HG03135 (cell line): ENCODE measurements at regions not wholly inside any gene's neighbourhood (a gene's known extent, or its start where the extent isn't known, plus 50 kb on each side); places are given as distances from the start of the nearest gene placed in this dataset.
"Not testable (repeated sequence)": the region's sequence is repeated elsewhere in the genome, so short reads cannot be mapped to it uniquely, and the experiment has no call there.

Experiments
- ATAC-seq: cut with Tn5 transposase; IDR thresholded peaks from one replicate; pipeline ENCODE4 v1.9.1; 2021; ENCODE audit warnings: mild to moderate bottlenecking, moderate library complexity; ENCODE audit not compliant: unreplicated experiment

DNA sequence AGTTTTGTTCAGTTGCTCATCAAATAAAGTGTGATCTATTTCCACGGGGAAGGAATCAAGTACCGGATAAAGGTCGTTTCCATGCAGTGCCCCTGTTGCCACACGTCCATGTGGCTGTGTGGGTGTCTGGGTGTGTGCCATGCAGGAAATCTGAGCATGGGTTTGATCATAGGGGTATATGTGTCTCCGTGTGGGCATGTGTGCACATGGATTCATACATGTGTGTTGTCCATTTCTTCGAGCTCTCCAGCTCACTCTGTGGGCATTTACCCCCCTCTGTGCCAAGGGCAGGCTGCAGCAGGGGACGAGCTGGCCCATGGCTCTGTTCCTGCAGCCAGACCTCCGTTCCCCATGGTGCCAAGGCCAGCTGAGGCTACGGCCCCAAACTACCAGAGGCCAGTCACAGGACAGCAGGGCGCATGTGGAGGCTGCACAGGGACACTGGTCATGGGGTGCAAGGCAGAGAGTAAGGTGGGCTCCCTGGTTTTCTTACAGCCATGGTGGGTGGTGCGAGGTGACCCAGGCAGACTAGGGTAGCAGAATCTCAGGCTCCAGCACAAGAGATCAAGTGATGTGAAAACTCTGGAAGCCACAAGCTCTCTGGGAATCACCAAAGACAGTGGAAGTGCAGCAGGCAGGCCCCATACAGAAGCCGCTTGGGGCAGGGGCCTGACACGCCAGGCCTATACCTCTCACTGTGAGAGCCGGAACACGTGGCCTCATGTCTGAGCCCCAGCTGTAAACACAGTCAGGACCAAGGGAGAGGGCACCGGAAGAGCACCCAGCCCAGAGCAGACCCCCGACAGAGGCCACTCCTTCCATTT lies 66.4 kb upstream of the RAB6C start:
- ATAC-seq, result no peak

DNA sequence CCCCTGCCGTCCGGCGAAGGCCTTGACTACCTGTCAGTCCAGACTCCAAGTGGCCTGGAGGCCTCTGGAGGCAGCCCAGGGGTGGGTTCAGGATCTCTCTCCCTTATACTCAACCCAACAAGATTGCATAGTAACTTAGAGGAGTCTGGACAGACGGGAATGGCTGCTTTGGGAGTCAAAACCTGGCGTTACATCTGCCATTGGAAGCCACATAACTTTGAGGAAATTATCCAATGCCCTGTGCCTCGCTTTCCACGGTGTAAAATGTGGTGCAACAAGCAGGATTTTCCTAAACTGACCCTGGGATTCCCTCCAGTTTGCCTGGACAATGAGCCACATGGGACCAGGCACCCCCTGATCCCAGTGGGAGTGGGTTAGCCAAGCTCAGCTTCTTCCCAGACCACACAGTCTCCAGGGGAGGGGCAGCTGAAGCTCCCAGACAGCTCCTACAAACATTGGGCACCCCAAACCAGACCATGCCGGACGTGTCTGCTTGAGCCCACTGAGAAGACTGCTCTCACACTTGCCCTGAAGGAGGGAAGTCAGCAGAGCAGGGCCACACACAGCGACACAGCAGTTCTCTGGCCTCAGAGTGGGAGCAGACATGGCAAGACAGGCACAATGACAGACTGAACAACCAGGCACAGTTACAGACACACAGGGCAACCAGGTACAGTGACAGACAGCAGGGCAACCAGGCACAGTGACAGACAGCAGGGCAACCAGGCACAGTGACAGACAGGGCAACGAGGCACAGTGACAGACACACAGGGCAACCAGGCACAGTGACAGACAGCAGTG lies 65.6 kb upstream of the RAB6C start:
- ATAC-seq, result no peak

DNA sequence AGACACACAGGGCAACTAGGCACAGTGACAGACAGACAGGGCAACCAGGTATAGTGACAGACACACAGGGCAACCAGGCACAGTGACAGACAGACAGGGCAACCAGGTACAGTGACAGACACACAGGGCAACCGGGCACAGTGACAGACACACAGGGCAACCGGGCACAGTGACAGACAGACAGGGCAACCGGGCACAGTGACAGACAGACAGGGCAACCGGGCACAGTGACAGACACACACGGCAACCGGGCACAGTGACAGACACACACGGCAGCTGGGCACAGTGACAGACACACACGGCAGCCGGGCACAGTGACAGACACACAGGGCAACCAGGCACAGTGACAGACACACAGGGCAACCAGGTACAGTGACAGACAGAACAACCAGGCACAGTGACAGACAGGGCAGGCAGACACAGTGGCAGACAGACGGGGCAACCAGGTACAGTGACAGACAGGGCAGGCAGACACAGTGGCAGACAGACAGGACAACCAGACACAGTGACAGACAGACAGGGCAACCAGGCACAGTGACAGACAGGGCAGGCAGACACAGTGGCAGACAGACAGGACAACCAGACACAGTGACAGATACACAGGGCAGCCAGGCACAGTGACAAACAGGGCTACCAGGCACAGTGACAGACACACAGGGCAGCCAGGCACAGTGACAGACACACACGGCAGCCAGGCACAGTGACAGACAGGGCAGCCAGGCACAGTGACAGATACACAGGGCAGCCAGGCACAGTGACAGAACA lies 64.7 kb upstream of the RAB6C start:
- no peak for ATAC-seq

DNA sequence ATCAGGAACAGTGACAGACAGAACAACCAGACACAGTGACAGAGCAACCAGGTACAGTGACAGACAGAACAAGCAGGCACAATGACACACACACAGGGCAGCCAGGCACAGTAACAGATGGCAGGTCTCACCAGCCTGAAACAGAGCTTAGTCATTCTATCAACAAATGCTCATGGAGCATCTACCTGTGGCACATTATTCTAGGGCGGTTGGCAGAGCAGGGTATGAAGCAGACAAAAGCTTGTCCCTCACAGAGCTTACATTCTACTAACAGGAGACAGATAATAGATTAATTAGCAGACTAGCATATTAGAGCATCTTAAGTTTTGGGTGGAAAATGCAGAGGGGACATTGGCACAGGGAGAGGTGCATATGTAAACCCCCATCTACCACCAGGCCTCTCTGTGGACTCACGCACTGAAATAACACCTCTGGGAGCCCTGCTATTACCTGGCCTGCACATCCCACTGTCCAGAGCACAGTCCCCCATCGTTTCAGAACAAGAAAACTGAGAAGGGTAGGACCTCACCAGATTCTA lies 64.1 kb upstream of the RAB6C start:
- no peak for ATAC-seq

DNA sequence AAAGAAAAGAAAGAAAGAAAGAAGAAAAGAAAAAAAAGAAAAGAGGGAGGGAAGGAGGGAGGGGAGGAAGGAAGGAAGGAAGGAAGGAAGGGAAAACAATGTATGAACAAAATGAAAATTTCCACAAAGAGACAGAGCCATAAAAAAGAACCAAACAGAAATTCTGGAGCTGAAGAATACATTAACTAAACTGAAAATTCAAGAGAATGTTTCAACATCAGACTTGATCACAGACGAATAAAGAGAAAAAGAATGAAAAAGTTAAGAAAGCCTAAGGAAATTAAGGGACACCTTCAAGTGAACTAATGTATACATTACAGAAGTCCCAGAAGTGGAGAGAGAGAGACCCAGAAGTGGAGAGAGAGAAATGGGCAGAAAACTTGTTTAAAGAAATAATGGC lies 60.9 kb upstream of the RAB6C start:
- no peak for ATAC-seq

DNA sequence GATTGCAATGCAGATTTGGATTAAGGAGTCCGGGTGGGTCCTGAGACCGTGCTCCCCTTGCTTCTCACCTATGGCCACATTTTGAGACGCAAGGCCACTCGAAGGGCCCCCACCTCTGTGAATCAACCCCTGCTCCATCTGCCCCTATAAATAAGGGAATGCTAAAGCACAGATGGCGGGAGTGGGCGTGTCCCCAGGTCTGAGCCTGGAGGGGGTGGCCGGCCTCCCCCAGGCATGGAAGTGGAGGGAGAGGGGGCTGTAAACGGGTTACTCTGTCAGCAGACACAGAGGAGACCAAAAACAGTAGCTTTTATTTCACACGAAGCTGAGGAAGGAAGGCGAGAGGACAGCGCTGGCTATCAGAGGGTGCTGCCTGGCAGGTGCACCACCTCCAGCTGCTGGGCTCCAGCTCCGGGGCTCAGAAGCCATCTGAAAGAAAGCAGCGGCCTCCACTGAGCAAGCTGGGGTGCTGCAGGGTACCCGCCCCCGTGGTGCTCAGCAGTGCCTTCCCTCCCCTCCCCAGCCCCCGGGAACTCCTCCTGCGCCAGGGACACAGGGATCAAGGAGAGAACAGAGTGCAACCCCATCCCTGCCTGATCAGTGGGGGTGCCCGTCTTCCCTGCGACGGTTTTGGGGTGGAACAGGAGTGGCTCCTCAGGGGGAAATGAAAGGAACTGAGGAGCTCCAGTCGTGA lies 56.7 kb upstream of the RAB6C start:
- ATAC-seq, result no peak

DNA sequence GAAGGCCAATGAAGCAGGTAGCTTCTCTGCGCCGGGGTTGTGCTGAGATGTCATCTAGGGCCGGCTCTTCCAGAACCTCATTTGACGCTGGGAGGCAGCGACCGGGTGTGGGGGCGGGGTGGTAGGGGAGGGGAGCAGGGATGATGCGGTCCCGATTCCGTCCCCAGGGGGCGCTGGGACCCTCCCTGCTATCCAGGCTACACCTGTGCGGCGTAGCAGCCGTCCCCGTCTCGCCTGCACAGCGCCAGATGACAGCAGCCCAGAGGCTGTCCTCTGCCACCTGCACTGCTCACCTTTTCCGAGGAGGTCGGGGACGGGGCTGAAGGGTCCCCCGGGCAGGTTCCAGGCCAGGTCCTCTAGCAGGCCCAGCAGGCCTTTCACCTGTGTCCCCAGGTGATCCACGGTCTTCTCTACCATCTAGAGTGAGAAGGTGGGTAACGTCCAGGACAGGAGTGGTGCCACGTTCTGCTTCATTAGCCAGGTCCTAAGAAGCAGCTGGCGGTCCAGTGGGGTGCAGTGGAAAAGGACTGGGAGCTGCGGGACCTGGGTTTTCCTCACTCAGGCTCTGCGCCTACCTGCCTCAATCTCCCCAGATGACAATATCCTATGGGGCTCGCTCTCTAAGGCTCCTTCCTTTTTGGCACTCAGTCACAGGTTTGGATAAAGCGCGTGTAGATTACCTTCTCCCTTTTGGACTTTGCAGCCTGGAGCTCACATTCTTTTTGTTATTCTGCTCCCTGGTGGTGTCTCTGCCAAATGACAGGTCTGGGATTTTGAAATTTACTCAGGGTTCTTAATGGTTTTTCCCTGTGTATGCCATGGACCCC lies 56.0 kb upstream of the RAB6C start:
- no peak for ATAC-seq

DNA sequence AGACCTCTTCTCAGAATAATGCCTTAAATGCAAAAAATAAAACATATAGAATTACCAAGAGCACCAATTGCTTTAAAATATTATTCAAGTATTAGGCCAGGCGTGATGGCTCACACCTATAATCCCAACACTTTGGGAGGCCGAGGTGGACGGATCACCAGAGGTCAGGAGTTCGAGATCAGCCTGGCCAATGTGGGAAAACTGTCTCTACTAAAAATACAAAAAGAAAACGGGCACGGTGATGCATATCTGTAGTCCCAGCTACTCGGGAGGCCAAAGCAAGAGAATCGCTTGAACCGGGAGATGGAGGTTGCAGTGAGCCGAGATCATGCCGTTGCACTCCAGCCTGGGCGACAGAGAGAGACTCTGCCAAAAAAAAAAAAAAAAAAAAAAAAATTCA lies 55.4 kb upstream of the RAB6C start:
- ATAC-seq, result not testable (repeated sequence)

DNA sequence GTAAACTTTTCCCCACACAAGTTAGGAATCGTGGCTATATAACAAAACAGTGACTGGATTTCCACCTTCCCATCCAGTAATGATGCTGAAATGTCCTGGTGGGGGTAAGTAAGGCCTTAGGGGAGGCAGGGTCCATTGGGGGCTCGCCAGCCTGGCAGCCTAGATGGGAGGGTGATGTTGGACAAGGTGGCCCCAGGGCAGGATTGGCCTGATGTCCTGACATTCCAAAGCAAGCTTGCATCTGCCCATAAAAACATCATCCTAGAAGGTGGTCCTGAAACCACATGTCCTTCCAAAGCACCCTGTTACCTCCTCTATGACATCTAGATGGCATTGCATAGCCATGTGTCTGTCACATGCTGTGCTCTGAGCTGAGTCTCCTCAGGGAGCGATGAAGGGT lies 54.1 kb upstream of the RAB6C start:
- ATAC-seq, result no peak

DNA sequence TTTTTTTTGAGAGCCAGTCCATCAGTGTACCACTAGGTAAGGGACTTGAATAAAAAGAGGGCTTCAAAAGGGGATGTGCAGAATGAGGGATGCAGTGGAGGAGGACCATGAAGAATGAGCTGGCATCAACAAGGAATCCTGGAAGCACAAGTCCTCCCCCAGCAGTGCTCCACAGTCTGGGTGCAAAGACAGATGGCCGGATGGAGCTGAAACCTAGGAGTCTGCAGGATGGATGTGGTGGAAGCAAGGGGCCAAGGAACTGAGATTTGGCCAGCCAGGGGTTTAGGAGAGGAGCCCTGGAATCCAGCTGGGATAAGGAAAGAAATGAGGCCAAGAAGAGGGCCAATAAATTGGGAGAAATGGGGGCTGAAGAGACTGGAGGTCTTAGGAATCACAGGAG lies 51.8 kb upstream of the RAB6C start:
- no peak for ATAC-seq

DNA sequence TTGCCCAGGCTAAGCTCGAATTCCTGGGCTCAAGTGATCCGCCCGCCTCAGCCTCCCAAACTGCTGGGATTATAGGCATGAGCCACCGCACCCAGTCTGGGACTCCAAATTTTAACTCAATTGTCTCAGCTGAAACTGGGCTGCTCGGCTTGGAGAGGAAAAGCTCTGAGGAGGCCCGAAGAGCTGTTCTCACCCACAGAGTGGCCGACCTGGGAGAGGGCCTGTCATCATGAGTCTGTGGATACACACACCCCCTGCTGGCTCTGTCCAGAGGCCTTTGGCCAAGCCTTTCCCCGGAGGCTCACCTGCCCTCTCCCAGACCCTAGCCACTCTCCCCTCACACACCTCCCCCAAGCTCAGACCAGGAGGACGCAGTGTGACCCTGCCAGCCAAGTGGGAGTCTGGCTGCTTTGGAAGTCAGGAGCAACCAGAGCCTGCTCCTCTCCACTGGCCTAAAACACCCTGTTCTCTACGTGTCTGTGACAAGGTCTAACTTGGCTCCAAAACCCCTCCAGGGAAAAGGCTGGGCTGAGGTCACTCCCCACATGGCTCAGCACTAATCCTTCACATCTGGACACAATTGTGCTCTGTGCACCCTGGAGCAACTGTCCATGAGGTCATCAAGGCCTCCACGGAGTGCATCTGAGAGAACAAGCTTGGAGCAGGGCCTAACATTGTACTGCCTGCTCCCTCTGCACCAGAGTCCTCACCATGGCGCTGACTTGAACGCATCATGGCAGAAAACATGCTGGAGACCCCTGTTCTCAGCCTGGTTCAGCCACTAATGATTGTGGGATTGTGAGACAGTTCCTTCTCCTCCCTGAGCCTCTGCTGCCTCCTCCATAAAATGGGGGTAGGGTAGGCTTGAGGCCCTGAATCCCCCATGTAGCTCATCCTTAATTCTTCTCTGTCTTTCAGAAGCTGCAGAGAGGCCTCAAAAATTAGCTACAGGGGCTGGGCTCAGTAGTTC lies 49.9 kb upstream of the RAB6C start:
- no peak for ATAC-seq
